Duodenal mucosa (tissue), 2 donors: ENCODE measurements at regions not wholly inside any gene's neighbourhood (a gene's known extent, or its start where the extent isn't known, plus 50 kb on each side); places are given as distances from the start of the nearest gene placed in this dataset.
"Not testable (repeated sequence)": the region's sequence is repeated elsewhere in the genome, so short reads cannot be mapped to it uniquely, and the experiment has no call there.

Experiments used
- H3K27ac ChIP-seq: one replicate; pipeline ENCODE4 v1.7.0; 2013; ENCODE audit warnings: low read depth, low read length
- H3K27me3 ChIP-seq, 2 donors: one replicate each; pipeline ENCODE4 v1.7.0; 2013; ENCODE audit warnings: low read length in 2 of 2, control low read depth in 1 of 2; ENCODE audit not compliant: insufficient read depth in 2 of 2, control insufficient read depth in 1 of 2
- H3K36me3 ChIP-seq, 2 donors: one replicate each; pipeline ENCODE4 v1.7.0; 2013; ENCODE audit warnings: low read length in 2 of 2, control low read depth in 1 of 2; ENCODE audit not compliant: insufficient read depth in 2 of 2, control insufficient read depth in 1 of 2
- H3K4me1 ChIP-seq, 2 donors: one replicate each; pipeline ENCODE4 v1.7.0; 2013; ENCODE audit warnings: low read length in 2 of 2, control low read depth in 1 of 2; ENCODE audit not compliant: insufficient read depth in 2 of 2, control insufficient read depth in 1 of 2
- H3K4me3 ChIP-seq, 2 donors: one replicate each; pipeline ENCODE4 v1.7.0; 2013; ENCODE audit warnings: low read length in 2 of 2, low read depth in 1 of 2
- H3K9ac ChIP-seq, 2 donors: one replicate each; pipeline ENCODE4 v1.7.0; 2013; ENCODE audit warnings: low read length in 2 of 2, low read depth in 1 of 2
- H3K9me3 ChIP-seq, 2 donors: one replicate each; pipeline ENCODE4 v1.7.0; 2013; ENCODE audit warnings: low read length in 2 of 2, control low read depth in 1 of 2; ENCODE audit not compliant: control insufficient read depth in 1 of 2

DNA sequence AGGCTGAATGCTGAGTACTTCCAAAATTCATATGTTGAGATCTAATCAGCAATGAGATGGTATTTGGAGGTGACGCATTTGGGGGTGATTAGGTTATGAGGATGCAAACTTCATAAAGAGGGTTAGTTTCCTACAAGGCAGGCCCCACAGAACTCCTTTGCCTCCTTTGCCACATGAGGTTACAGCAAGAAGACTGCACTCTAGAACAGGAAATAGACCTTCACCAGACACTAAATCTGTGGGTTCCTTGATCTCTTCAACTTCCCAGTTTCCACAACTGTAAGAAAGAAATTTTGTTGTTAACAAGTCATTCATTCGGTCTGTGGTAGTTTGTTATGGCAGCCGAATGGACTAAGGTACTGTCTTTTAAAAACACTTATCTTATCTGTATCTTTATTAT, 681.9 kb upstream of the HS3ST1 start:
- Histone ChIP-seq H3K27me3 (no peaks in the 10 kb centered on the region), H3K36me3 (no peaks in the 10 kb centered on the region), H3K4me3 (no peak overlapping the region), H3K9me3 (peaks cover 4 to 15% of the 10 kb centered on the region in 2 donors), H3K27ac (no peak overlapping the region), H3K9ac (no peak overlapping the region), H3K4me1 (no peaks in the 10 kb centered on the region)

GRCh38 chr4:12109056-12109455, 680.4 kb upstream of the HS3ST1 start:
- H3K9ac ChIP-seq, H3K9me3 ChIP-seq, H3K4me3 ChIP-seq, H3K27ac ChIP-seq, H3K4me1 ChIP-seq, H3K27me3 ChIP-seq, H3K36me3 ChIP-seq: not testable (repeated sequence)

DNA sequence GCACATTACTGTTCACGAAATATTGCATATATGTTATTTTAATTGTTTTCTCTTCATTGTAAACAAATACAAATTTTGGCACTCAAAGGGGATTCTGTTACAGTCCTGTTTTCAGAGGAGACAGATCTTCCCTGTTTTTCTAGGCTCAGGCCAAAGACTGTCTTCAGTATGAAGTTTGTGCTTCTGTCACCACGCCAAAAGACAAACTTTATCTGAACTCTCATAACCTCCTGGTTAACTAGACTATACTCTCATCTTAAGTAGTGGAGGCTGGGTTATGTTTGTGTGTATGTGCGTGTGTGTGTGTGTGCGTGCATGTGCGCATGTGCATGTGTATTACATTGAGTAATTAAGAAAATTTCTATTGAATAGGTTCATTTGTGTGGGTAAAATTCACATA, 676.8 kb upstream of the HS3ST1 start:
- Histone ChIP-seq H3K9ac (no peak overlapping the region), H3K36me3 (no peaks in the 10 kb centered on the region), H3K27me3 (no peaks in the 10 kb centered on the region), H3K4me3 (no peak overlapping the region), H3K4me1 (no peaks in the 10 kb centered on the region), H3K9me3 (no peaks in the 10 kb centered on the region), H3K27ac (no peak overlapping the region)

DNA sequence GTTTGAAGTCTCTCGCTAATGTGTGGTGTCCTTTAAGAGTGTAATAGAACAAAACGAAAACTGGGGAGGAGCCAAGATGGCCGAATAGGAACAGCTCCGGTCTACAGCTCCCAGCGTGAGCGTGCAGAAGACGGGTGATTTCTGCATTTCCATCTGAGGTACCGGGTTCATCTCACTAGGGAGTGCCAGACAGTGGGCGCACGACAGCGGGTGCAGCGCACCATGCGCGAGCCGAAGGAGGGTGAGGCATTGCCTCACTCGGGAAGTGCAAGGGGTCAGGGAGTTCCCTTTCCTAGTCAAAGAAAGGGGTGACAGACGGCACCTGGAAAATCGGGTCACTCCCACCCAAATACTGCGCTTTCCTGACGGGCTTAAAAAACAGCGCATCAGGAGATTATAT, 661.2 kb upstream of the HS3ST1 start:
- not testable (repeated sequence) for H3K4me3 ChIP-seq, H3K27me3 ChIP-seq, H3K36me3 ChIP-seq, H3K9me3 ChIP-seq, H3K27ac ChIP-seq, H3K4me1 ChIP-seq, H3K9ac ChIP-seq

GRCh38 chr4:12084690-12085089, 656.0 kb upstream of the HS3ST1 start:
- no peaks in the 10 kb centered on the region for H3K36me3 ChIP-seq
- H3K27me3 ChIP-seq = no peaks in the 10 kb centered on the region
- H3K9me3 ChIP-seq = no peaks in the 10 kb centered on the region
- H3K4me3 ChIP-seq = no peak overlapping the region
- no peak overlapping the region for H3K27ac ChIP-seq
- H3K9ac ChIP-seq = no peak overlapping the region
- H3K4me1 ChIP-seq = no peaks in the 10 kb centered on the region

- no peaks in the 10 kb centered on the region for H3K36me3 ChIP-seq
- H3K4me1 ChIP-seq = no peaks in the 10 kb centered on the region
- H3K27ac ChIP-seq = no peak overlapping the region
These were observed 642.6 kb upstream of the HS3ST1 start for GRCh38 chr4:12071316-12071715.

GRCh38 chr4:12053966-12054365, 625.3 kb upstream of the HS3ST1 start:
- no peaks in the 10 kb centered on the region for H3K36me3 ChIP-seq
- no peak overlapping the region for H3K9ac ChIP-seq
- no peak overlapping the region for H3K4me3 ChIP-seq
- no peaks in the 10 kb centered on the region for H3K27me3 ChIP-seq
- no peak overlapping the region for H3K27ac ChIP-seq
- H3K9me3 ChIP-seq = no peaks in the 10 kb centered on the region
- no peaks in the 10 kb centered on the region for H3K4me1 ChIP-seq

More at GRCh38 chr4:12071316-12071715, 642.6 kb upstream of the HS3ST1 start:
- Histone ChIP-seq H3K4me3 (no peak overlapping the region), H3K27me3 (no peaks in the 10 kb centered on the region), H3K9me3 (no peaks in the 10 kb centered on the region), H3K9ac (no peak overlapping the region)

- Histone ChIP-seq H3K9ac (no peak overlapping the region), H3K27ac (no peak overlapping the region), H3K36me3 (no peaks in the 10 kb centered on the region)
These were observed 624.9 kb upstream of the HS3ST1 start for GRCh38 chr4:12053556-12053955.

GRCh38 chr4:12050357-12050756, 621.7 kb upstream of the HS3ST1 start:
- Histone ChIP-seq H3K4me1 (no peaks in the 10 kb centered on the region), H3K4me3 (no peak overlapping the region), H3K27ac (no peak overlapping the region), H3K36me3 (no peaks in the 10 kb centered on the region), H3K9me3 (no peaks in the 10 kb centered on the region), H3K27me3 (no peaks in the 10 kb centered on the region), H3K9ac (no peak overlapping the region)

More at GRCh38 chr4:12053556-12053955, 624.9 kb upstream of the HS3ST1 start:
- Histone ChIP-seq H3K27me3 (no peaks in the 10 kb centered on the region), H3K4me3 (no peak overlapping the region), H3K4me1 (no peaks in the 10 kb centered on the region), H3K9me3 (no peaks in the 10 kb centered on the region)

- H3K4me1 ChIP-seq = no peaks in the 10 kb centered on the region
- H3K27me3 ChIP-seq = no peaks in the 10 kb centered on the region
- no peak overlapping the region for H3K4me3 ChIP-seq
- no peak overlapping the region for H3K27ac ChIP-seq
- no peaks in the 10 kb centered on the region for H3K36me3 ChIP-seq
- peaks cover 7 to 9% of the 10 kb centered on the region in 2 donors for H3K9me3 ChIP-seq
- no peak overlapping the region for H3K9ac ChIP-seq
These were observed 614.1 kb upstream of the HS3ST1 start for GRCh38 chr4:12042818-12043217.

DNA sequence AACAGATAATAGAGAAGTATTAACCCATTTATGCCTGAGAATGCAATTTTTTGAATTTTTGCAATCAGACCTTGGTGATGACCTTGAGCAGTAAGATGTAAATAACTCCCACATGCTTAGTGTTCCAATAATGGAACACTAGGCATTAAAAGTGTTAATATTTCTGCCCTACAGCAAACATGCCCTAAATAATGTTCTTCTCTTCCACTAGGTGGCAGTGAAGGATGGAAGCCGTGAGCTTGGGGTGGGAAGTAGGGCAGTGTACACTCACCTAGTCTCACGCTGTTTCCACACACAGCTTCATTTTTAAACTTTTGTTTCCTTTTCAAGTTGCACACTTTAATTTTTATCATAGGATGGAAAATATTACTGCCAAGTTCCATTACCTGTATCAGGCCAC, 613.1 kb upstream of the HS3ST1 start:
- no peaks in the 10 kb centered on the region for H3K27me3 ChIP-seq
- peaks cover 7 to 9% of the 10 kb centered on the region in 2 donors for H3K9me3 ChIP-seq
- no peak overlapping the region for H3K9ac ChIP-seq
- no peaks in the 10 kb centered on the region for H3K36me3 ChIP-seq
- no peak overlapping the region for H3K27ac ChIP-seq
- H3K4me3 ChIP-seq = no peak overlapping the region
- no peaks in the 10 kb centered on the region for H3K4me1 ChIP-seq
